NCI-H524 (cell line): ENCODE measurements at regions not wholly inside any gene's neighbourhood (a gene's known extent, or its start where the extent isn't known, plus 50 kb on each side); places are given as distances from the start of the nearest gene placed in this dataset.
"Not testable (repeated sequence)": the region's sequence is repeated elsewhere in the genome, so short reads cannot be mapped to it uniquely, and the experiment has no call there.

ENCODE experiments used
- DNase-seq, 2 experiments: peaks; one replicate each; lab custom pipeline; 2025; lab: John Stamatoyannopoulos, UW

DNA sequence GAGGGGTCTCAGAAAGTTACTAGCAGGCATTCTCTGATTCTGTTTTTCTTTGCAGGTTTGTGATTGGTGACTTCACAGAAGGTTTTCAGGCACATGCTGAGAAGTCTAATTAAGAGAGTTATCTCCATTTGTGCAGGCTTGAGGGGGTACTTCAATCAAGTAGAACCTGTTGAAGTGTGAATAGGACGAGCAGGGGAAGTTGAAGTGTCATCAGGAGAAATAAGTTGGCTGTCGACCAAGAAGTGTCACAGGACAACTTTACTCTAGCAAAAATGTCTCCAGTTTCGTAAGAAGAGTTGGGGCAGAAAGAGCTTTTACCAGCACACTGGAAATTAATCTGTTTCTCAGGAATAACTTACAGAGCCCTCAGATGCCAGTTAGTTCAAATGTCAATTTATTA, 576.5 kb upstream of the SLITRK5 start:
- DNase-seq, result peak; percentile 75 to 90

DNA sequence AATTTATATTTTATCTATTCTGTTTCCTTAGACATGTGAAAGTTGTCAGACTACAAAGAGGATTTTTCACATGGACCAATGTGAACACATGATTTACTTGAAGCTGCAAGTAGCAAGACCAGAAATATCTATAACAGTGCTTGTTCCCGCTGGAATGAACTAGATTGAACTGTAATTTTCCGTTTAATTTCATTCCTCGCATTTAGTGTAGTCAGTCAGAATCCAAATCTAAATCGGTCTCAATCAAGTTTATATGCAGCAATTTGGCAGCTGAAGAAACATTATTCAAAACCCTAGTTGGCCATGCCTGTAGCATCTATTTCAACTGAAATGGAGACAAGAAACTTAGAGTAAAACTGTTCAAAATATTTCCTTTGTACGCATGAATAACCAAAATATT, 570.7 kb upstream of the SLITRK5 start:
- DNase-seq, result no peak

DNA sequence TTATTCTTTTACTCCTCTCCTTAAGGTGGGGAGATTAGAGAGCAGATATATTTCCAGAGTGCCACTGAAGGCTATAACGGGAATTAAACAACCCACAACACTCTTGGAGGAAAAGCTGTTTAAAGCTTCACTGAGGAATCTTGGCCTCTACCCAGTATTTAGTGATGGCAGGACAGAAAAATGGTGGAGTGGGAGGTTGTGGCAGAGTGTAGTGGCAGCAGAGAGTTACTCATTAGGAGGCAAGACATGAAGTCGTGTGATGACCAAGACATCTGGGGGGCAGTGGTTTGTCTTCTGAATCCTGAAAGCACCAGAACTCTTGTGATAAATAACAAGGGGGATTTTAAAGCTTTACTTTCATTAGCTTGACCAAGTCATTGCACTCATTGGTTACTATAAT, 563.5 kb upstream of the SLITRK5 start:
- no peak for DNase-seq

DNA sequence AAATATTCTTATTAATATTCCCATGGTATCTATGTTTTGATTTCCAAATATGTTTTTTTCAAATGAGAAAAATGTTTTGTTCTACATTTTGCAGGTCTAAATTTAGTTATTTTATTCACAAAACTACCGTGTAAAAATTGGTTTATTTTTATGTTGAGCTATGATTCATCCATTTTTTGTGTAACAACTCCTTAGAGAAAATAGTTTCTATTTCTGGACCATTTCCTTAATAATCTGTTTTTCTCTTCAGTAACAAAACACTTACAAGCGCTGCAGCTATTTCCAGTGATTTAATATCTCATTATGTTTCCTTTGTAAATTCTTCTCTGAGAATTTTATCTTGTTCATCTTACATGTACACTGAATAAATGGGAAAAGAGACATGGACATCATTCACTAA, 550.7 kb upstream of the SLITRK5 start:
- DNase-seq, result no peak

DNA sequence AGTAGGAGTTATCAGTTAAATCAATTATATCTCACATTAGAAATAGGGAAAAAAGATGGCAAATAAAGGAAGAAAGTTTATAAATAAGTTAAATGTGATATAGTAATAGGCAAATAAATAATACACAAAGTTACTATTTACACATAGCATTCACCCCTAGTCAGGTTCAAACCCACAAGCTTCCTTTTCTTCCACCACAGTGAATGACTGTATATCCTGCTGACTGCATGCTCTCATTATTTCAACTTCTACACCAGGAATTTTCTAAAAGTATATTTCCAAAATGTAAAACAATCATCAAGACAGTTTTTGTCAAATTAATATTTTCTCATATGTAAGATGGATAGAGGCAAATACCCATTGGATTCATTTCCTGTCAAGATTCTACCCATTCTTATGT, 548.6 kb upstream of the SLITRK5 start:
- no peak for DNase-seq

DNA sequence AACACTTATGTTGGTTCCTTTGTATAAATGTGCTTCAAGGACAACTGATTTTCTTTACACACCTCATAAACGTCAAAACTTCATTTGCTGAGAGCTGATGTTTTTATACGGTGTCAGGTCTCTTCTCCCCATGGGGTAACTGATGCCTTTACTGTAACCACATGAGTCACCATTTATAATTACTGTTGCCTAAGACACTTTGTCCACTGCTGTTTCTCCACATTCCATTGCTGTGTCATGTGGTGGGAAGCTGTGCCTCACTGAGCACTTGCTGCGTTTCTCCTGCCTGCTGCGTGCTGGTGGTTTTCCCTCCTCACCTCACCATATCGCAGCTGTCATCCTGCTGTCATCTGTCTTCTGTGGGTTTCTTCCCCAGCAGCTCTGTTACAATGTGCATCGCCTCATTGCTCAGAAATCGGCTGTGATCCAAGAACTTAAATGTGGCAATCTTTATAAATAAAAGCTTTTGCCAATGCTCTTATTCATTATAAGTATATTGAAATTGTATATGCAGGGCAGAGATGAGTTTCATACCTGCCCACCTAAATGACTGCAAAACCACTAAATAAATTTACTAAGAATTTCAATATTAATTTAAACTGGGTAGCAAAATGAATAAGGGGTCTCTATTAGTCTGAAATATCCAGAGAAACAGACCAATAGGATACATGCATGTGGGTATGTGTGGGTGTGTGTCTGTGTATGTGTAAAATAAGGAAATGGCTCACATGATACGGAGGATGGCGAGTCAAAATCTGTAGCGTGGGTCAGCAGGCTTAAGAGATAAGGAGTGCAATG, 547.0 kb upstream of the SLITRK5 start:
- DNase-seq, result peak in 1 of 2 experiments; percentile 47

DNA sequence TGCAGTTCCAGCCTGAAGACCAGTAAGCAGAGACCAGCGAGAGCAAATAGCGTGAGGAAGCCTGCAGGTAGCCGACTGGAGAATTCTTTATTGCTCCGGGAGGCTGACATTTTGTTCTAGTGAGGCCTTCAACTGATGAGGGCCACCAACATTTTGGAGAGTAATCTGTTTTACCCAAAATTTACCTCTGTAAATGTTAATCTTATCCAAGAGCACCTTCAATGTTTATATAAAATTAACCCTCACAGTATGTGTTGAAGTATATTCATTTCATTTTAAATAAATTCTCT, 546.4 kb upstream of the SLITRK5 start:
- no peak for DNase-seq

DNA sequence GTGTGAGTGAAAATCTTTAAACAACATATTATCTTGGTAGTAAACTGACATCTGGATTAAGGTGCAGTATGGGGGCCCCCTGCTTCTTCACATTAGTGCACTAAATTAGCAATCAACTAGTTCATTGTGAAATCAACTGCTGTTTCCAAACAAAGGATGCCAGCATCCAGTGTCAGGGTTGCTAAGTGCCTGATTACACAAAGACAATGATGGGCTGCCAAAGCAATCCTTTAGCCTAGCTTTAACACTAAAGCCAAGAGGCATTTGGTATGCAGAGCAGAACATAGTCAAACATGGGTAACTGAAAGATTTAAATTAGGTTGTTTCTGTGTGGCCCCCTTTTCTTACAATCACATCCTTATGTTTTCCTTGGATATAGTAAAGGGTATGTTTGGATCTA, 543.1 kb upstream of the SLITRK5 start:
- no peak for DNase-seq

DNA sequence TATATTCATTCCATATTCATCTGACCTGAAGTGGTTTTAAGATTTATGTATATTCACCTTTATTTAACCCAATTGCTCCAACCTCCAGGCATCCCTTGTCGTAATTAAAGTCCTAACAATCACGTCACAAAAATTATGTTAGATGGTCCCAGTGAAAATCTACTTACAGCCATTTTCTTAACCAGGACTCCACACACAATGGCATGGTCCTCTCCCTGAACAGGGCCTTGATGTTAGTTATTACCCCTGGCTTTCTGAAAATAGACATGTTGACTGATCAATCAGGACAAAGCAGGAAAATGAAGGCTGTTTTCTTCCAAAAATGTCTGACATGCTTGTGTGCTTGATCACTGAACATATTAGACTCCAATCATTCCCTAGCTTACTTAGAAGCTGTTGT, 542.7 kb upstream of the SLITRK5 start:
- DNase-seq, result no peak

DNA sequence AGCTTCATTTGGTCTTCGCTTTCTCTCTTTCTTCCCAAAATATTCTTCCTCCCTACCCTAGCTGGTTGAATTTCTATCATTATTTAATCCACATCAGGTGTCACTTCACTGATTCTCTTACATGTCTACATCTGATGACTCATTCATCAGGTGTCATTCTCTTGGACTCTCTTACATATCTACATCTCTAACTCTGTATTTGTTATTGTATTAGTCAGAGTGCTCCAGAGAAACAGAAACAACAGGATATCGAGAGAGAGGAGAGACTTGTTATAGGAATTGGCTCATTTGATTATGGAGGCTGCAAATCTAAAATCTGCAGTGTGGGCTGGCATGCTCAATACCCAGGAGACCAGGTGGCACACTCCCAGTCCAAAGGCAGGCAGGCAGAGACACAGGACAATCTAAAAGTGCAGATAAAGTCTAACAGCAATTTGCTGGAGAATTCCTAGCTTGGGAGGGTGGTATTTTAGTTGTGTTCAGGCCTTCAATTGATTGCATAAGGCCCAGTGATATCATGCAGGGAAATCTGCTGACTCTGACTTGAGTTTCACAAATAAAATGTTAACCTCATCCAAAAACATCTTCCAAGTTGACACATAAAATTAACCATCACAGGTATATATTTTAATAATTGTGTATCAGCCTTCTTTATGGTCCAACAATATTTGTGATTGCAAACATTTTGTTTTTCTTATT, 541.4 kb upstream of the SLITRK5 start:
- no peak for DNase-seq

DNA sequence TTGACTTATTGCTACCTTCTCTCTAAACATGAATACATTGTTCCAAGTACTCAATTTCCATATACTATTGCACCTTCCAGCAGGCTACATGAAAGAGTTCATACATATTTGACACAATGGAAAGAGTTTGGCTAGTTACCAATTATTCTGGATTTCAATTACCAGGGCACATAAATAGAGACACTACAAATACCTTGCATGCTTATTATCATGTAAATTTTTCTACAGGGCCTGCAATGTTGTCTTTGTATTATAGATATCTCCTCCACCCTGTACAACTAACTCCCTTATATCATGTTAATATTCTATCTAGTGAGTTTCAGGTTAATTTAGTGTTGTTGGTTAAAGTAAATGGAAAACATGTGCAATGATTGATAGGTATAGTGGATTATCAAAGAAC, 540.7 kb upstream of the SLITRK5 start:
- no peak for DNase-seq

DNA sequence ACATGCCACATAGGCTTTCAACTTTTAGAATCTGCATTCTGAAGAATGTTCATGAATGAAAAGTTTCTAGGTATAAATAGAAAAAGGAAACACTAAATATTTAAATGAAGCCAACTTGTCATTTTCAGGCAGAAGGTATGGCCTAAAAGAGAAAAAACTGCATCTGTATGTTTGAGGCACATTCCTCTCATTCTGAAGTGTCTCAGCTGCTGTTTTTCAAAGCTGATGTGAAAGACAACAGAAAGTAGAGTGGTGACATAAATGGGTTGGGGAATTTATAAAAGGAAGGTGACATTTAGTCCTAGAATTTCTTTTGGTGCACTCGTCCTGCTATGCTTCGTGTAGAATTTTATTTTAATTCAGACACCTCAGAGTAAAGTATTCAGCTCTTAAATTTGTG, 539.6 kb upstream of the SLITRK5 start:
- no peak for DNase-seq

DNA sequence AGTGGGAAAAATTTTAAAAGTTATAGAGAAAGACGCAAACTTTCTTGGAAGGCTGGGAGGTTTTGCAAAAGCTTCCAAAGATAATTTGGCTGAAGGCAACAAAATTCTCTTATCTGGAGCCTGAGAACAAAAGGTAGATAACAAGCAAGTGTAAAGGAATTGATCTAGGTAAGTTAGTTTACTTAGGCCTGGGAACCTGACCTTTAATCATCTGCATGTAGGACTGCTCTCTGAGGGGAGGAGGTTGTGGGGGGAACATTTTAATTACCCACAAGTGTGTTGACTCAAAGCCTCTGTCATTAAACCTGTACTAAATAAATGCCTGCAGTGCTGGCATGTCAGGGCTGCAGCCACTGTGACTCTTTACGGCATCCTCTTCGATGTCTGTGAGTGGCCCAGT, 532.3 kb upstream of the SLITRK5 start:
- no peak for DNase-seq

DNA sequence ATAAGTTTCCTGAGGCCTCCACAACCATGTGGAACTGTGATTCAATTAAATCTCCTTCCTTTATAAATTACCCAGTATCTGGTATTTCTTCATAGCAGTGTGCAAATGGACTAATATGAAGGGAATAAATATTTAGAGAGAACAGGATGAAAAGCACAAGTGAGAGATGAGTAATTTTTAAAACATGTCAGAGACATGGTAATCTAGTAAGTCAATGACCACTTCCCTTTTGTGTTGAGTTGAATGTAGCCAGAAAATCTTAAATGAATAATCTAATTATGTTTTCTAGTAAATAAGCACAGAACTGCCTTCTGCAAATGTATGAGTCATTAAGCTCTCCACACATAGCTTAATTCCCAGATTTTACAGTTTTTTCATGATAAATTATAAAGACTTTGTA, 524.1 kb upstream of the SLITRK5 start:
- no peak for DNase-seq

DNA sequence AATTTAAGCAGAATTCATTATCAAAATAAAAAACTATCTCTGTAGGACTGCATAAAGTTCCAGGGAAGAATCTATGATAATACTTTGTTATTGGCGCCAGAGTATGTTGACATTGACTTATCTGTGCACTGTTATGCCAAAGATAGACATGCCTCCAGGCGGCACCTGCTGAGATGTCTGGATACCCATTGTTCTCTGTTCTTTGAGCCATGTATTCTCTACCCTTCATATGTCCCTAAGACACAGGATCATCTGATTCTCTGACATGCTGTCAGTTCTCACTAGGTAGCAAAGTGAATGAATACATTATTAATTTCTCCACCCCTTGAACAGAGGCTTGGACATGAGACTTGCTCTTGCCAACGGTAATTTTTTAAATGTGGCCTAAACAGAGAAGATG, 517.8 kb upstream of the SLITRK5 start:
- DNase-seq, result no peak

DNA sequence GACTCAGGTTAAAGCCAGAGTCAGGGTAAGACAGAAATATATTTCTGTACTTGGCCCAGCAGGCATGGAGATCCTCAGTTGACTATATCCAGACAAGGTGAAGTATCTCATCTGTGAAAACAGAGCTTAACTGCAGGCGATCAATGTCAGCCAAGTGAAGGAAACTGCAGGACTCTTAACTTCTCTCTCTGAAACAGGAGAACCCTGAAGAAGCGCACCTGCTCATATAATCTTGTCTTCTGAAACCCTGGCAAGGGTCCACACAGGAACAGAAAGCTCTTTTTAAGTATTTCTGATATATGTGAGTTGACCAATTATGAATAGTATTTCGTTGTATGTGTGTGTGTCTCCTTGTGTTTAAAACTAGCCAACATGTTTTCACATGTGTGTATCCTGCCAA, 504.8 kb upstream of the SLITRK5 start:
- DNase-seq, result no peak

DNA sequence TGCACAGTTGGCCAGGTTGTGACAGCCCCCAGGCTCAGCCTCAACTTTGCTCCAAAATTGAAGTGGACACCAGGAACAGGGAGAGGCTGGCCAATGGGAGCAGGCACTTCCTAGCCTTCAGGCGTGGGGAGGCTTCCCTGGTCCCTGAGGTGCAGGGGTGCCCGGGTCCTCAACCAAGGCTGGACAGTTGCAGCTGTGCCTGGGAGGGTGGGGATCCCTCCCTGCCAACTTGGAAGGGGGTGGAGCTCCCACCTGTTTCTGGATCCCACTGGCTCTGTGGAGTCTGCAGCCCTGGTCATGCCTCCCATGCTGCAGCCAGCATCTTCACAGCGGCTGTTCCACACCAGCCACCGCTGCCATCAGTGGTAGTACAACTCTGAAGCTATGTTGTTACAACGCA, 502.8 kb upstream of the SLITRK5 start:
- DNase-seq, result no peak

DNA sequence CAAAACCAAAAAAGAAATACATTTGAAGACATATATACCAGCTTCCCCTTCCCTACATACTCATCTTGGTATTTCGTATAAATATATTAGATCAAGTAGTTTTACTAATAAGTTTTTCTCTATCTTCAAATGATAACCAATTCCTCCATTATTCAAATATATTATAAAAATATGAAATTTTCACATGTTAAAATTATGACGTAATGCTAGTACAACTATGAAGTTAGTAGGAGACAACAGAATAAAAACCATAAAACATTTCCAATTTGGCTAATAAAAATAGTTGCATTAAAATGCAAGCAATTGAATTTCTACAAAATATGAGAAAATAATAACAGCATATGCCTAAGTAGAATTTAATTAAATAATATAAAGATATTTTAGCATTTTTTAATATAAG, 501.8 kb upstream of the SLITRK5 start:
- DNase-seq, result no peak

DNA sequence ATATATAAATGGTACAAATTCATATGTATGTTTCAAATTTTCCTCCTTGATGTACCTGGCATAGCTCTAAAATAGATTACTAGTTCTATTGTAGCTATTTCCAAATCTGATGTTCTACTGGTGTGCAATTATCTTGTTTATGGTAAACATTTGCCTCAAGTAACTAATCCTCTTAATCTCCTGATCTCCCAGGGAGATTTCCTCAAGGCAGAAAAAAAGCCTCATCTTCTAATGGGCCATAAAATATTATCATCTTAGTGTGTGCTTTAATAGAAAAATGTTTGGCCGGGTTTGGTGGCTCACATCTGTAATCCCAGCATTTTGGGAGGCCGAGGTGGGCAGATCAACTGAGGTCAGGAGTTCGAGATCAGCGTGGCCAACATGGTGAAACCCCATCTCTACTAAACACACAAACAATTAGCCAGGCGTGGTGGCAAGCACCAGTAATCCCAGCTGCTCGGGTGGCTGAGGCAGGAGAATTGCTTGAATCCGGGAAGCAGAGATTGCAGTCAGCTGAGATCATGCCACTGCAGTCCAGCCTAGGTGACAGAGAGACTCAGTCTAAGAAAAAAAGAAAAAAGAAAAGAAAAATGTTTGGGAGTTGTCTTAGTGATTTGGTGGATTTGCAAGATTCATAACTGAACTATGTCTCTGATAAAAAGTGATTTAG, 498.9 kb upstream of the SLITRK5 start:
- DNase-seq, result no peak

DNA sequence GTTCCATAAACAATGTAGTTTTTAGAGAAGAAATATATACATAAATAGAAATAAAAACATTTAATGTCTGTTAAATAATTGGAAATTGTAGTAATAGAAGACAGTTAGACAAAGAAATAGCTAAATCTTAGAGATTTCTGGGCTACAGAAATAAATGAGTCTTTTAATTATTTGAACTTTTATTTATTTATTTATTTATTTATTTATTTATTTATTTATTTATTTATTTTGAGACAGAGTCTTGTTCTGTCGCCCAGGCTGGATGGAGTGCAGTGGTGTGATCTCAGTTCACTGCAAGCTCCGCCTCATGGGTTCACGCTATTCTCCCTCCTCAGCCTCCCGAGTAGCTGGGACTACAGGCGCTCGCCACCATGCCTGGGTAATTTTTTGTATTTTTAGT, 486.0 kb upstream of the SLITRK5 start:
- DNase-seq, result not testable (repeated sequence)

DNA sequence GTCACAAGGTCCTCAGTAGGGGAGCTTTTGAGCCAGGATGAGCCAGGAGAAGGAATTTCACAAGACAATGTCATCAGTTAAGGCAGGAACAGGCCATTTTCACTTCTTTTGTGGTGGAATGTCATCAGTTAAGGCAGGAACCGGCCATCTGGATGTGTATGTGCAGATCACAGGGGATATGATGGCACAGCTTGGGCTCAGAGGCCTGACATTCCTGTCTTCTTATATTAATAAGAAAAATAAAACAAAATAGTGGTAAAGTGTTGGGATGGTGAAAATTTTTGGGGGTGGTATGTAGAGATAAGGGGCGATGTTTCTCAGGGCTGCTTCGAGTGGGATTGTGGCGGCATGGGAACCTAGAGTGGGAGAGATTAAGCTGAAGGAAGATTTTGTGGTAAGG, 484.5 kb upstream of the SLITRK5 start:
- not testable (repeated sequence) for DNase-seq

DNA sequence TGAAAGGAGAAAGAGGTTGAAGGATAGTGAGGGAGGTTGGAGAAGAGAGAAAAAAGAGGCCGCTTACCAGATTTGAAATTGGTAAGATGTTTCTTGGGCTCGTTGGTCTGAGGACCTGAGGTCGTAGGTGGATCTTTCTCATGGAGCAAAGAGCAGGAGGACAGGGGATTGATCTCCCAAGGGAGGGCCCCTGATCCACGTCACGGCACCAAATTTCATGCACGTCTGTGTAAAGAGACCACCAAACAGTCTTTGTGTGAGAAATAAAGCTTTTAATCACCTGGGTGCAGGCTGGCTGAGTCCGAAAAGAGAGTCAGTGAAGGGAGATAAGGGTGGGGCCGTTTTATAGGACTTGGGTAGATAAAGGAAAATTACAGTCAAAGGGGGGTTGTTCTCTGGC, 479.7 kb upstream of the SLITRK5 start:
- DNase-seq, result not testable (repeated sequence)

DNA sequence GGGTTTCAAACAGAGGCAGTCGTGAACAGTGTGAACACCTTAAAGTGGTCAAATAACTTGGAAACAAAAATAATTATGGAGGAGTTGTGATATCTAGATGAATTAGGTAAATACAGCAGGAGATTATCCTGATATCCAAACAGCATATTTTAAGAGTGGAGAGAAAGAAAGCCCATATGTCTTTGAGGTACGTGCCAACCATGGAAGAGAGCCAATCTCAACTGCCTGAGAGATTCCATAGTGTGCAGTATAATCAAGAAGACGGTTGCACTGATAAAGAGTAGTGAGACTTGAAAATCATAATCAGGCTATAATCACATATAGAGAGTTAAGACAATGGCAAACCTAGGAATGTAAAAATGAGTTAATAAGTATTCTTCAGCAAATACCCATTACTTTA, 472.8 kb upstream of the SLITRK5 start:
- peak in 1 of 2 experiments; percentile 16 for DNase-seq
